WI38 (cell line): ENCODE measurements at regions not wholly inside any gene's neighbourhood (a gene's known extent, or its start where the extent isn't known, plus 50 kb on each side); places are given as distances from the start of the nearest gene placed in this dataset.
A peak's percentile ranks its signal among the peaks of the same experiment; 100 is the strongest.

Source experiments
- H3K4me3 ChIP-seq: 2 replicates; pipeline ENCODE4 v1.5.1; 2011; ENCODE audit warnings: low read depth, mild to moderate bottlenecking, control low read depth, low read length
- CTCF ChIP-seq: IDR thresholded peaks from 2 replicates; pipeline ENCODE4 v1.5.1; 2012; ENCODE audit warnings: low read depth, mild to moderate bottlenecking, control low read depth, low read length

GRCh38 chr4:108511618-108512017 lies 108.8 kb upstream of the RPL34 start:
- TF ChIP-seq CTCF = no peak
- no peak overlapping the region for H3K4me3 ChIP-seq

- no peak overlapping the region for H3K4me3 ChIP-seq
- no peak for TF ChIP-seq CTCF
Observed at GRCh38 chr4:108502356-108502755, 118.0 kb upstream of the RPL34 start.

GRCh38 chr4:108498925-108499324 lies 121.5 kb upstream of the RPL34 start:
- H3K4me3 ChIP-seq = no peak overlapping the region
- no peak for TF ChIP-seq CTCF

GRCh38 chr4:108493596-108493931 lies 126.8 kb upstream of the RPL34 start:
- H3K4me3 ChIP-seq = no peak overlapping the region
- no peak for TF ChIP-seq CTCF

GRCh38 chr4:108492816-108493595 lies 127.4 kb upstream of the RPL34 start:
- H3K4me3 ChIP-seq = no peak overlapping the region
- TF ChIP-seq CTCF = peak; percentile 46

GRCh38 chr4:108488865-108489264 lies 131.5 kb upstream of the RPL34 start:
- no peak for TF ChIP-seq CTCF
- no peak overlapping the region for H3K4me3 ChIP-seq

- TF ChIP-seq CTCF = no peak
- H3K4me3 ChIP-seq = no peak overlapping the region
Observed at GRCh38 chr4:108486046-108486445, 134.3 kb upstream of the RPL34 start.
